ENCODE measurements at regions not wholly inside any gene's neighbourhood (a gene's known extent, or its start where the extent isn't known, plus 50 kb on each side); places are given as distances from the start of the nearest gene placed in this dataset.

GRCh38 chr1:186761358-186761757 lies 67.4 kb upstream of the PLA2G4A start:
- TF ChIP-seq TARDBP (CRISPR knock-in tag; IDR thresholded peaks at IDR 0.05) (no peak), MED1 (CRISPR knock-in tag; IDR thresholded peaks at IDR 0.05) (no peak), PRDM10 (CRISPR knock-in tag; IDR thresholded peaks at IDR 0.05; ENCODE audit: low read depth) (no peak), ZNF672 (CRISPR knock-in tag; IDR thresholded peaks at IDR 0.05) (no peak), ZNF510 (CRISPR knock-in tag; IDR thresholded peaks at IDR 0.05; ENCODE audit: low read depth) (no peak), ZNF782 (CRISPR knock-in tag; IDR thresholded peaks at IDR 0.05; ENCODE audit: borderline replicate concordance) (no peak), ZNF292 (CRISPR knock-in tag; IDR thresholded peaks at IDR 0.05; ENCODE audit: borderline replicate concordance, low read depth) (no peak), ATF7 (IDR thresholded peaks at IDR 0.05) (no peak), ATF7 (CRISPR knock-in tag; IDR thresholded peaks at IDR 0.05) (no peak), ZBTB7A (CRISPR knock-in tag; IDR thresholded peaks at IDR 0.05) (no peak), ZNF143 (CRISPR knock-in tag; IDR thresholded peaks at IDR 0.05) (no peak), HMGXB4 (CRISPR knock-in tag; IDR thresholded peaks at IDR 0.05; ENCODE audit: borderline replicate concordance in 1 of 2, low read depth in 1 of 2) (no peak)
